ENCODE measurements at regions not wholly inside any gene's neighbourhood (a gene's known extent, or its start where the extent isn't known, plus 50 kb on each side); places are given as distances from the start of the nearest gene placed in this dataset.
"Not testable (repeated sequence)": the region's sequence is repeated elsewhere in the genome, so short reads cannot be mapped to it uniquely, and the experiment has no call there.

DNA sequence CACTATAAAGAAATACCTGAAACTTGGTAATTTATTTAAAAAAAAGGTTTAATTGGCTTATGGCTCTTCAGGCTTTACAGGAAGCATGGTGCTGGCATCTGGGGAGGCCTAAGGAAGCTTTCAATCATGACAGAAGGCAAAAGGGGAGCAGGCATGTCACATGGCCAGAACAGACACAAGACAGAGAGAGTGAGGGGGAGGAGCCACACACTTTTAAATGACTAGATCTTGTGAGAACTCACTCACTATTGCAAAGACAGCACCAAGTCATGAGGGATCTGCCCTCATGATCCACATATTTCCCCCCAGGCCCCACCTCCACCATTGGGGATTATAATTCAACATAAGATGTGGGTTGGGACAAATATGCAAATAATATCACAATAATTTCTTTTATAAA is 355.6 kb downstream of the DAD1 start:
- no peak for DNase-seq

GRCh38 chr14:22232933-22233332 is 356.1 kb downstream of the DAD1 start:
- DNase-seq = no peak

GRCh38 chr14:22232486-22232885 is 356.5 kb downstream of the DAD1 start:
- DNase-seq = no peak

- no peak for DNase-seq
Observed at GRCh38 chr14:22231018-22231417, 358.0 kb downstream of the DAD1 start.

- DNase-seq = no peak
Observed at GRCh38 chr14:22230517-22230916, 358.5 kb downstream of the DAD1 start.

GRCh38 chr14:22227084-22227483 is 361.9 kb downstream of the DAD1 start:
- no peak for DNase-seq

DNA sequence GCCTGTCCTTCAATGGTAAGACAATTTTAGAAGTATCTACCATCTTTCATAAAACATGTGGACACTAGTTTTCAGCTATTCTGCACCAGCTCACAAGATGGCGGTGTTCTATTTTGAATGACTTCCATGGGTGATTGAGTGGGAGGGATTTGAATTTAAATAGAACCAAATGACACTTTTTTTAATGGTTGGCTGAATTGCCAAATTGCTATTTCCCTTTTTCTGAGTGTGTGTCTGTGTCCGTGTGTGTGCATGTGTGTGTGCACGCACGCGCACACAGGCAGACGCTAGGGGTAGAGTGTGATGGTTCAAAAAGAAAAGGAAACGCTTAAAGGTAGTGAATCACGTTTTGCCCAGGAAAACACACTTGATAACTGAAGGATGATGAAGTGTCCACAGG is 362.6 kb downstream of the DAD1 start:
- no peak for DNase-seq

GRCh38 chr14:22225516-22226140 is 363.4 kb downstream of the DAD1 start:
- DNase-seq = no peak

DNA sequence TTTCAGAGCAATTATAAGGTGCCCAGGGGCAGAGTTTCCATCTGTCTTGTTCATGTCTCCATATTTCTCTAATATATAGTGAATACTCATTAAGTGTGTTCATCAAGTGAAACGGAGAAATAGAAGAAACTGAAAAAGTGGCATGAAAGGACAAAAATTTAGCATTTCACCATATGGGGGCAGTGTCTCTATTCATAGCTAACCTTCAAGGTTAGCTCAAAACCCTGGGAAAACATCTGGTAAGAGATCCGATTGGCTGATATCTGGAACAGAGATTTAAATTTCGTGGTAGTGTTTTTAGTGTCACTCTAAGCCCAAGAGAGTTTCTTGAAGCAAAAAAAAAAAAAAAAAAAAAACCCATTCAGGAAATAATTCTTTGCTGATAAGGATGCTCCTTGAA is 367.5 kb downstream of the DAD1 start:
- DNase-seq = no peak

DNA sequence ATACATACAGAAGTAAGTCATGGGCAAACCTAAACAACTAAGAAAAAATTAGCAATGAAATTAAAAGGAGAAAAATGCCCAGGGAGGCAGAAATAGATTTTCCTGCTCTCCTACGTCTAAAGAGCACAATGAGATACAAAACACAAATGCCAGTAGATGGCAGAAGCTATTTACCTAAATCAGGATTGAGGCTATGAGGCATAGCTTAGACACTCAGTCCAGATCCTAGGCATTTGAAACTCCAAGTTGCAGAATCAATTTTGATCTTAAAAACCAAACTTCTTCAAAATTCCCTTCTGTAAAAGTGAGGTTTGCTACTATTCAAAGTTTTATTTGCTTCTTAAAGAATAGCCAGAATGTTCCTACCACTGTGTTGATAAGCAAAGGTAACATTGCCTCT is 368.6 kb downstream of the DAD1 start:
- DNase-seq = no peak

GRCh38 chr14:22218728-22219127 is 370.3 kb downstream of the DAD1 start:
- no peak for DNase-seq

- no peak for DNase-seq
Observed at GRCh38 chr14:22213120-22213519, 375.9 kb downstream of the DAD1 start.

- DNase-seq = no peak
Observed at GRCh38 chr14:22210906-22211305, 378.1 kb downstream of the DAD1 start.

DNA sequence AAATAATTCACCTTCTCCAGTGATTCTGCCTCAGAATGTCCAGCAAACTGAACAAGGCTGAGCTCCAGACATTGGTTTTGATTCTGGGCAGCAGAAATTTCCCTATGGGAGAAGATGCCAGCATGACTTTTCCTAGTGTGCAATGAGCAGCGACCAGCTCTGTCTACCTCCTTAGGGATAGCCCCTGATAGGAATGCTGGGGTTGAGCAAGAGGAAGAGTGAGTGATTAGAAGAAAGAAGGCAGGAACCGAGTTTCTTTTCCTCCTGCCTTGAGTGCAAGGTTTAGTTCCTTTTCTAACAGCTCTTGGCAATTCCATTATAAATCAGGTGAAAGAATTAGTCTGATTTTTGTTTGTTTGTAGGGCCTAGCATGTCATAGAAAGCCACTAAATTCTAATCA is 379.0 kb downstream of the DAD1 start:
- no peak for DNase-seq

- no peak for DNase-seq
Observed at GRCh38 chr14:22203036-22203435, 386.0 kb downstream of the DAD1 start.

GRCh38 chr14:22202313-22202712 is 386.7 kb downstream of the DAD1 start:
- DNase-seq = no peak

DNA sequence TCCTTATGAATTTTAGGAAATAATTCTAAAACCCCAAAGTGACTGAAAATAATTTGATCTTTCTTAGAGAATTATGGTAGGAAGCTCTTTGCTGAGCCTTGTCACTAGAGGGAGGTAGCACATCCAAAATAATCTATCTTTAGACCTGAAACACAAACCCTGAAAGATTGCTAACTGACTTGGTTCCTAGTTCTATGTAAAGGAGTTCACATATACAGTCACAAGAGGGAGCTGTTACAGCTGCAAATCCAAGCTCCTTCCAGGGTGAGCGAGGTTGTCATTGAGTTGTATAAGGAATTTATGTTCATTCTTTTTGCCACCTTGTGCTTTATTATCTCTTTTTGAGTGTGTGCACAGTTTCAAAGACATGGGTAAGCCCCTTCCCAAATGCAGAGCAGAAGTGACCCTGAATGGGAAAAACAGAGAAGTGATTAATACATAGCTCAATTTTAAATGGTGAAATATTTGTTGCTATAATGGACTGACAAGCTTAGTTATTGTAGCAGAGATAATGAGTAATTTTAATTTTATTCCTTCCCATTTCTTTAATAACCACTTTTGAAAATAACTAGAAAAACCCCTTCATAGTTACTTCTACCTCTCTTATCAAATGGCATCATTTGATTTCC is 387.9 kb downstream of the DAD1 start:
- DNase-seq = no peak

- DNase-seq = not testable (repeated sequence)
Observed at GRCh38 chr14:22200131-22200530, 388.9 kb downstream of the DAD1 start.

DNA sequence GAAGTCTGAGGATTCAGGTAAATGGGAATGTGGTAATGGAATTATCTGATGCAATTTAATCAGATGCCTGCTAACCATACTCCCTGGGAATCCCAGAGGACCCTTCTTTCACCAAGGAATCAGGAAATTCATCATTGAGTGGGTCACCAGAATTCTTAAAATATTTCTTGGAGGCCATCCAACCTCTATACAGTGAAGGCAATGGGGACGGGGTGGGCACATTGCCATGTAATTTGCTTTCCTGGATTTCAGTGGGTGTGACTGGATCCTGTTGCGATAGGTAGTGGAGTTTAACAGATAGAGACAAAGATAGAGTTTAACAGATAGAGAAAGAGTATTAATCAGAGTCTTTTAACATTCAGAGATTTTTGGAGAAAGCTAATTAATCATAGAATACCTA is 394.4 kb downstream of the DAD1 start:
- DNase-seq = no peak

DNA sequence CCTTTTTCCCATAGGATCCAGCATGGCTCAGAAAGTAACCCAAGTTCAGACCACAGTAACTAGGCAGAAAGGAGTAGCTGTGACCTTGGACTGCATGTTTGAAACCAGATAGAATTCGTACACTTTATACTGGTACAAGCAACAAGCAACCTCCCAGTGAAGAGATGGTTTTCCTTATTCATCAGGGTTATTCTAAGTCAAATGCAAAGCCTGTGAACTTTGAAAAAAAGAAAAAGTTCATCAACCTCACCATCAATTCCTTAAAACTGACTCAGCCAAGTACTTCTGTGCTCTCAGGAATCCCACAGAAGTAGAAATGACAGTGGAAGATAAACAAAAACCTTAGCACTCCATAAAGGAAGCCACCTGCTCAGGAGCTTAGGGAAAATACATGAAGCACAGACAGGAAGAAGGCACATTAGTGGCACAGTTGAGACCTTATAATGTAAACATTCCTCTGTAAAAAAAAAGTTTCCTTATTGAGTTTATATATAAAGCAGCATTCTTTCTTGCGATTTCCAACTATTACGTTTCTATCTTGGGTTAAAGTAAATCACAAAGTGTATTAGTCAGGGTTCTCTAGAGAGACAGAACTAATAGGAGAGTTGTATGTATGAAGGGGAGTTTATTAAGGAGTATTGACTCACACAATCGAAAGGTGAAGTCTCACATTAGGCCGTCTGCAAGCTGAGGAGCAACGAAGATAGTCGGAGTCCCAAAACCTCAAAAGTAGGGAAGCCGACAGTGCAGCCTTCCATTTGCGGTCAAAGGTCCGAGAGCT is 398.4 kb downstream of the DAD1 start:
- DNase-seq = no peak

DNA sequence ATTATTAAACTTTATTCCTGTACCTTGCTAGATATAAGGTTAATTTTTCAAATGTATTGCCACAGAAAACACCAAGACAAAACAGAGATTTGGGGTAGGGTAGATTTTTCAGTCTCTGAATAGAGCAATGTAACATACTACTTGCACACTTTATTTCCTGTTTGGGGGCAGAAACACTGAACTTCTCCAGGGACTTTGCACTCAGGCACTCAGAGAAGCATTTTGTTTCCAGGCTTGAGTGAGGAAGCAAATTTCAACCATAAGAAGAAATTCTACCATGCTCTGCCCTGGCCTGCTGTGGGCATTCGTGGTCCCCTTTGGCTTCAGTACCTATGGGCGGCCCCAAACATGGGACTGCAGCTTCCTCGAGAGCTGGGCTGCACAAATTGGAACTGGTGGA is 399.1 kb downstream of the DAD1 start:
- DNase-seq = no peak

DNA sequence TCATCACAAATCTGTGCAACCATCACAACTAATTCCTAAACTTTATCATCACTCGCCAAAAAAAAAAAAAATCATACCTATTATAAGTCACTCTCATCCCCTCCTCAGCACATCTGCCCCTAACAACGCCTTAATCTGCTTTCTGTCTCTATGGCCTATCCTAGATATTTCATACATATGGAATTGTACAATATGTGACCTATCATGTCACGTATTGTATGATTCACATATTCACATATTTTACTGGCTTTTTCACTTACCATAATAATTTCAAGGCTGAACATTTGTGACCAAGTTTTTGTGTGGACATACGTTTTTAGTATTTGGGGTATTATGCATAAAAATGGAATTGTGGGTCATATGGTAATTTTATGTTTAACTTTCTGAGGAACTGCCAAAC is 400.7 kb downstream of the DAD1 start:
- no peak for DNase-seq

DNA sequence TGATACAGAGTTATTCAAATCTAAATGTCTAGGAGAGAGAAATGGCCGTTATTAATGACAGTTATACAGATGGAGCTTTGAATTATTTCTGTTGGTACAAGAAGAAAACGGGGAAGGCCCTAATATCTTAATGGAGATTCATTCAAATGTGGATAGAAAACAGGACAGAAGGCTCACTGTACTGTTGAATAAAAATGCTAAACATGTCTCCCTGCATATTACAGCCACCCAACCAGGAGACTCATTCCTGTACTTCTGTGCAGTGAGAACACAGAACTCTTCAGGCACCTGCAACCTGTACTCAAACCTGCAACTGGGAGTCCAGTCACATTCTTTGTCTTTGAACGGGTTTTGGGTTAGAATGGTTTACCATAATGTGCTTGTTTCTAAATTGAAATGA is 403.2 kb downstream of the DAD1 start:
- DNase-seq = no peak

DNA sequence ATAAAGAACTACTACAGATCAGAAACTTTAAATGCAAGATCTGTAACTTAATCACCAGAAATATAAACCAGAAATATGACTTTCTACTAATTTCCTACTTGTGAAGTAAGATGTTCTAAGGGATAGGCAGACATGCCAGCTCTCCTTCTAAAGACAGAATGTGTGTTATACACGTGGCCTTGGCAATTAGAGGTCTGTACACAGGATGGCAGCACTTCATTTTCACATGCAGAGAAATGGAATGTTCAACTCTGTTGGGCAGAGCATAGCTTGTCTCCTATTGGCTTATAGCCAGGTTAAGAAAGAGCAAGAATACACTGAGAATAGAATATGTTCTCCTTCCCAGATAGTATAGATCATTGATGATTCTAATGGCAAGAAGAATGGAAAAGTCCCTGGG is 403.8 kb downstream of the DAD1 start:
- no peak for DNase-seq

- DNase-seq = no peak
Observed at GRCh38 chr14:22184830-22185168, 404.2 kb downstream of the DAD1 start.
